ENCODE measurements at regions not wholly inside any gene's neighbourhood (a gene's known extent, or its start where the extent isn't known, plus 50 kb on each side); places are given as distances from the start of the nearest gene placed in this dataset.

GRCh38 chr3:194972641-194973040 lies 287.0 kb downstream of the FAM43A start:
- no peak overlapping the region for H3K4me3 Mint-ChIP-seq (ENCODE audit: low read depth, unreplicated experiment)
- intact Hi-C loops (cut with micrococcal nuclease; ENCODE audit: unreplicated experiment) = no loop called here
- no peaks in the 10 kb centered on the region for H3K4me1 Mint-ChIP-seq (ENCODE audit: low read depth, unreplicated experiment)
- CTCF ChIA-PET = no interaction called here
- no peaks in the 10 kb centered on the region for H3K9me3 Mint-ChIP-seq (ENCODE audit: low read depth, unreplicated experiment)
- BruUV-seq (replicated peaks) = no TSS peak
- no peaks in the 10 kb centered on the region for H3K36me3 Mint-ChIP-seq (ENCODE audit: insufficient read depth, unreplicated experiment)
- TF ChIP-seq, protein P1, sequence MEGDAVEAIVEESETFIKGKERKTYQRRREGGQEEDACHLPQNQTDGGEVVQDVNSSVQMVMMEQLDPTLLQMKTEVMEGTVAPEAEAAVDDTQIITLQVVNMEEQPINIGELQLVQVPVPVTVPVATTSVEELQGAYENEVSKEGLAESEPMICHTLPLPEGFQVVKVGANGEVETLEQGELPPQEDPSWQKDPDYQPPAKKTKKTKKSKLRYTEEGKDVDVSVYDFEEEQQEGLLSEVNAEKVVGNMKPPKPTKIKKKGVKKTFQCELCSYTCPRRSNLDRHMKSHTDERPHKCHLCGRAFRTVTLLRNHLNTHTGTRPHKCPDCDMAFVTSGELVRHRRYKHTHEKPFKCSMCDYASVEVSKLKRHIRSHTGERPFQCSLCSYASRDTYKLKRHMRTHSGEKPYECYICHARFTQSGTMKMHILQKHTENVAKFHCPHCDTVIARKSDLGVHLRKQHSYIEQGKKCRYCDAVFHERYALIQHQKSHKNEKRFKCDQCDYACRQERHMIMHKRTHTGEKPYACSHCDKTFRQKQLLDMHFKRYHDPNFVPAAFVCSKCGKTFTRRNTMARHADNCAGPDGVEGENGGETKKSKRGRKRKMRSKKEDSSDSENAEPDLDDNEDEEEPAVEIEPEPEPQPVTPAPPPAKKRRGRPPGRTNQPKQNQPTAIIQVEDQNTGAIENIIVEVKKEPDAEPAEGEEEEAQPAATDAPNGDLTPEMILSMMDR (IDR thresholded peaks at IDR 0.05; ENCODE audit: unreplicated experiment) = no peak
- peaks cover 94% of the 10 kb centered on the region for H3K27me3 Mint-ChIP-seq (ENCODE audit: unreplicated experiment)
- no peak for DNase-seq
- H3K27ac Mint-ChIP-seq (ENCODE audit: unreplicated experiment) = no peak overlapping the region

- intact Hi-C loops (cut with micrococcal nuclease; ENCODE audit: unreplicated experiment) = no loop called here
- CTCF ChIA-PET = interaction anchor here (0.6 to 0.7 kb wide), 3 partner anchors 602 to 838 kb away, joined by 4 to 5 read pairs (median 5); no protein-coding TSS in a partner anchor
- no peak for DNase-seq
- H3K4me3 Mint-ChIP-seq (ENCODE audit: low read depth, unreplicated experiment) = no peak overlapping the region
- peaks cover 94% of the 10 kb centered on the region for H3K27me3 Mint-ChIP-seq (ENCODE audit: unreplicated experiment)
- BruUV-seq (replicated peaks) = no TSS peak
- no peak overlapping the region for H3K27ac Mint-ChIP-seq (ENCODE audit: unreplicated experiment)
- no peaks in the 10 kb centered on the region for H3K36me3 Mint-ChIP-seq (ENCODE audit: insufficient read depth, unreplicated experiment)
- no peaks in the 10 kb centered on the region for H3K9me3 Mint-ChIP-seq (ENCODE audit: low read depth, unreplicated experiment)
- no peaks in the 10 kb centered on the region for H3K4me1 Mint-ChIP-seq (ENCODE audit: low read depth, unreplicated experiment)
- TF ChIP-seq, protein P1 (IDR thresholded peaks at IDR 0.05; ENCODE audit: unreplicated experiment) = no peak
These were observed 287.8 kb downstream of the FAM43A start for GRCh38 chr3:194973366-194974000.

GRCh38 chr3:194974468-194975135 lies 288.9 kb downstream of the FAM43A start:
- H3K27ac Mint-ChIP-seq (ENCODE audit: unreplicated experiment) = no peak overlapping the region
- intact Hi-C loops (cut with micrococcal nuclease; ENCODE audit: unreplicated experiment) = no loop called here
- CTCF ChIA-PET = interaction anchor here (0.7 kb wide), 1 partner anchor 30 kb away, joined by 3 read pairs; no protein-coding TSS in a partner anchor
- H3K27me3 Mint-ChIP-seq (ENCODE audit: unreplicated experiment) = peaks cover 95% of the 10 kb centered on the region
- no peaks in the 10 kb centered on the region for H3K9me3 Mint-ChIP-seq (ENCODE audit: low read depth, unreplicated experiment)
- H3K36me3 Mint-ChIP-seq (ENCODE audit: insufficient read depth, unreplicated experiment) = no peaks in the 10 kb centered on the region
- TF ChIP-seq, protein P1 (IDR thresholded peaks at IDR 0.05; ENCODE audit: unreplicated experiment) = no peak
- DNase-seq = no peak
- BruUV-seq (replicated peaks) = no TSS peak
- H3K4me1 Mint-ChIP-seq (ENCODE audit: low read depth, unreplicated experiment) = no peaks in the 10 kb centered on the region
- H3K4me3 Mint-ChIP-seq (ENCODE audit: low read depth, unreplicated experiment) = no peak overlapping the region

- Mint-ChIP-seq H3K4me3 (ENCODE audit: low read depth, unreplicated experiment) (no peak overlapping the region), H3K36me3 (ENCODE audit: insufficient read depth, unreplicated experiment) (no peaks in the 10 kb centered on the region), H3K4me1 (ENCODE audit: low read depth, unreplicated experiment) (no peaks in the 10 kb centered on the region), H3K9me3 (ENCODE audit: low read depth, unreplicated experiment) (no peaks in the 10 kb centered on the region), H3K27me3 (ENCODE audit: unreplicated experiment) (peaks cover 89% of the 10 kb centered on the region), H3K27ac (ENCODE audit: unreplicated experiment) (no peak overlapping the region)
- BruUV-seq (replicated peaks) = no TSS peak
- DNase-seq = no peak
- TF ChIP-seq, protein P1 (IDR thresholded peaks at IDR 0.05; ENCODE audit: unreplicated experiment) = no peak
- intact Hi-C loops (cut with micrococcal nuclease; ENCODE audit: unreplicated experiment) = no loop called here
- CTCF ChIA-PET = interaction anchor here (0.7 to 0.9 kb wide), 2 partner anchors 53 to 304 kb away, joined by 3 read pairs; partner anchors contain the start of gene LSG1
These were observed 290.4 kb downstream of the FAM43A start for GRCh38 chr3:194976049-194976451.
